ENCODE measurements at regions not wholly inside any gene's neighbourhood (a gene's known extent, or its start where the extent isn't known, plus 50 kb on each side); places are given as distances from the start of the nearest gene placed in this dataset.

GRCh38 chr5:175195698-175196656, 248.0 kb downstream of the DRD1 start:
- ChIA-PET CTCF (no interaction called here), POLR2A (no interaction called here)
- TF ChIP-seq PBX3 (IDR thresholded peaks at IDR 0.05) = no peak
- TF ChIP-seq RAD21 (IDR thresholded peaks at IDR 0.05; ENCODE audit: low read length) = no peak
- TF ChIP-seq MAX (IDR thresholded peaks at IDR 0.05; ENCODE audit: low read depth) = no peak
- no peak for TF ChIP-seq NFIC (IDR thresholded peaks at IDR 0.05; ENCODE audit: borderline replicate concordance)
- no peak for TF ChIP-seq GATA2 (CRISPR knock-in tag; IDR thresholded peaks at IDR 0.05)
- no peak for TF ChIP-seq MEF2A (IDR thresholded peaks at IDR 0.05; ENCODE audit: borderline replicate concordance, low read depth)
- no peak for TF ChIP-seq TEAD4 (IDR thresholded peaks at IDR 0.05; ENCODE audit: borderline replicate concordance, insufficient read depth)
- TF ChIP-seq EP300 (IDR thresholded peaks at IDR 0.05; ENCODE audit: borderline replicate concordance in 1 of 2, low read depth in 1 of 2, low read length in 1 of 2) = no peak
- no peak for TF ChIP-seq RFX5 (IDR thresholded peaks at IDR 0.05; ENCODE audit: low read length)
- no peak for TF ChIP-seq FOXJ3 (CRISPR knock-in tag; IDR thresholded peaks at IDR 0.05)
- no peak for TF ChIP-seq GABPA (IDR thresholded peaks at IDR 0.05; ENCODE audit: low read depth)
- TF ChIP-seq USF1 (IDR thresholded peaks at IDR 0.05; ENCODE audit: borderline replicate concordance, low read depth) = no peak
- no peak for TF ChIP-seq SIN3A (IDR thresholded peaks at IDR 0.05; ENCODE audit: borderline replicate concordance, low read depth, low read length)
- Histone ChIP-seq H2AFZ (ENCODE audit: low read depth) (no peak overlapping the region), H3F3A (replicated peaks; ENCODE audit: insufficient read depth) (no peaks in the 10 kb centered on the region), H3K4me2 (no peak overlapping the region), H3K27ac (ENCODE audit: low read depth in 2 of 2, low read length in 1 of 2) (no peak overlapping the region), H3K79me2 (ENCODE audit: insufficient read depth) (no peaks in the 10 kb centered on the region), H3K36me3 (replicated peaks in 1 of 2; ENCODE audit: control insufficient read depth in 1 of 2, insufficient read depth in 2 of 2, low read length in 1 of 2) (no peaks in the 10 kb centered on the region), H3K9me3 (no peaks in the 10 kb centered on the region), H3K27me3 (ENCODE audit: insufficient read depth) (no peaks in the 10 kb centered on the region), H3K4me3 (ENCODE audit: low read depth in 2 of 2, low read length in 1 of 2) (no peak overlapping the region), H3K4me1 (ENCODE audit: control insufficient read depth in 1 of 2, insufficient read depth in 2 of 2, low read depth in 1 of 2, low read length in 1 of 2) (no peaks in the 10 kb centered on the region), H3K9ac (no peak overlapping the region), H3K9me2 (no peaks in the 10 kb centered on the region), H4K20me1 (ENCODE audit: insufficient read depth) (no peaks in the 10 kb centered on the region)
- 43% methylated on average over 11 of the region's 11 CpGs for WGBS (ENCODE audit: low lambda C conversion rate)
- no peak for DNase-seq

- H3K27me3 ChIP-seq (ENCODE audit: insufficient read depth) = no peaks in the 10 kb centered on the region; the same call in 1 of the 2 replicates
- no peak for TF ChIP-seq CHD2 (IDR thresholded peaks at IDR 0.05; ENCODE audit: low read length, partially characterized antibody)
- no peak for TF ChIP-seq FOXM1 (IDR thresholded peaks at IDR 0.05; ENCODE audit: low read depth)
- TF ChIP-seq POLR2AphosphoS5 (IDR thresholded peaks at IDR 0.05; ENCODE audit: low read depth, low read length) = no peak
- TF ChIP-seq RAD21 (IDR thresholded peaks at IDR 0.05; ENCODE audit: low read length) = no peak
- no peak for TF ChIP-seq TCF12 (IDR thresholded peaks at IDR 0.05)
- no peak for TF ChIP-seq USF1 (IDR thresholded peaks at IDR 0.05; ENCODE audit: borderline replicate concordance, low read depth)
- no peak for TF ChIP-seq REST (IDR thresholded peaks at IDR 0.05; ENCODE audit: low read depth, low read length)
- no peak overlapping the region for H3K4me2 ChIP-seq
- ChIA-PET CTCF (no interaction called here), POLR2A (no interaction called here)
- WGBS (ENCODE audit: low lambda C conversion rate) = 31% methylated on average over 3 of the region's 3 CpGs
- no peaks in the 10 kb centered on the region for H4K20me1 ChIP-seq (ENCODE audit: insufficient read depth)
- H3K4me1 ChIP-seq (ENCODE audit: control insufficient read depth in 1 of 2, insufficient read depth in 2 of 2, low read depth in 1 of 2, low read length in 1 of 2) = no peaks in the 10 kb centered on the region
- H3K9ac ChIP-seq = no peak overlapping the region
- no peak overlapping the region for H2AFZ ChIP-seq (ENCODE audit: low read depth)
- H3K79me2 ChIP-seq (ENCODE audit: insufficient read depth) = no peaks in the 10 kb centered on the region
- H3K9me2 ChIP-seq = no peaks in the 10 kb centered on the region
- H3K27ac ChIP-seq (ENCODE audit: low read depth in 2 of 2, low read length in 1 of 2) = no peak overlapping the region
- DNase-seq = no peak
- H3F3A ChIP-seq (replicated peaks; ENCODE audit: insufficient read depth) = no peaks in the 10 kb centered on the region
- no peaks in the 10 kb centered on the region for H3K9me3 ChIP-seq
- no peak overlapping the region for H3K4me3 ChIP-seq (ENCODE audit: low read depth in 2 of 2, low read length in 1 of 2)
- no peaks in the 10 kb centered on the region for H3K36me3 ChIP-seq (replicated peaks in 1 of 2; ENCODE audit: control insufficient read depth in 1 of 2, insufficient read depth in 2 of 2, low read length in 1 of 2)
Observed at GRCh38 chr5:175181331-175181730, 262.7 kb downstream of the DRD1 start.

Data from SK-N-SH (cell line).